SKM-1 (cell line): ENCODE measurements at regions not wholly inside any gene's neighbourhood (a gene's known extent, or its start where the extent isn't known, plus 50 kb on each side); places are given as distances from the start of the nearest gene placed in this dataset.

Experiments
- DNase-seq: peaks from one replicate; lab custom pipeline; 2025; ENCODE audit not compliant: unreplicated experiment; lab: John Stamatoyannopoulos, UW

GRCh38 chr1:36743286-36744005, 260.7 kb upstream of the CSF3R start:
- no peak for DNase-seq

- DNase-seq, result no peak
These were observed 258.4 kb upstream of the CSF3R start for GRCh38 chr1:36741066-36741465.

- no peak for DNase-seq
These were observed 257.7 kb upstream of the CSF3R start for GRCh38 chr1:36740446-36740845.

DNA sequence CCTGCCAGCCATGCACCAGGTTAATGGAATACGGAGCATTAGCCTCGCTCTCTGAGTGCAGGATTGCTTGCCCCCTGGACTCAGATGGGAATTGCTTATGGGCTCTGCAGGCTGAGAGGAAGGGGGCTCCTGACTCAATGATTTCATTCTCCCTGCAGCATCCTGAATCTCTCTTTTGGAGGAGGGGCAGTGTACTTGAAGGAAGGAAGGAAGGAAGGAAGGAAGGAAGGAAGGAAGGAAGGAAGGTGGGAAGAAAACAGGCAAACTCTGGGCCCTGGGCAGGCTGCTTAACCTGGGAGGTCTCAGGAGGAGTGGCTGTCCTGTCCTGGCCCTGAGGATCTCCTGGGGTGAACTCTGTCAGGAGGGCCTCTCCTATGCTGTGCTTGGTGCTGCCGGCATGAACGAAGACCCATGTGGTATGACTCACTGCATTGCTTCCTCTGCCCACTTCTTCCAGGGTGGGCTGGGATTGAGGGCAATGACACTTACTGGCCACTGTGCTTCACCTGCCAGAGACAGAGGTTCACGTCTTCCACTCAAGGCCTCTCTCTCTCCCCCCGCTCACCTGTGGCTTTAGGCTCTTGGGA, 257.1 kb upstream of the CSF3R start:
- DNase-seq, result no peak

- DNase-seq, result no peak
These were observed 255.5 kb upstream of the CSF3R start for GRCh38 chr1:36738245-36738644.

DNA sequence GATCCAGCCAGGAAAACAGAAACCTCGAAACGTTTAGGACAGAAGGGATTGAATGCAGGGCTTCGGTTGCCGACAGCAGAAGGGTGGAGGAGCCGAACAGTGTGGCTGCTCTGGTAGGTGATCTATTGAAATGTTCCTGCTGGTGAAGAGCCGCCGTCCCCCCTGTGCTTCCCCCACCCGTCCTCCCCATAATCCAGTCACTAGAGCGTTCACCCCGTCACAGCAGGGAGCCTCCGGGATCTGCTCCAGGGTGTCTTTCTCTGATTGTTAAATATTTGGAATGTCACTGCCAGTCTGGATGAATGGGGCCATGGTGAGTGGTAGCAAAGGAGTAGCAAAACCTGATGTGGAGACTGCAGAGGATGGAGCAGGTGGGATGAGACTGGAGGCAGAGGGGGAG, 255.1 kb upstream of the CSF3R start:
- no peak for DNase-seq

GRCh38 chr1:36737038-36737555, 254.4 kb upstream of the CSF3R start:
- no peak for DNase-seq

- DNase-seq, result no peak
These were observed 253.4 kb upstream of the CSF3R start for GRCh38 chr1:36735939-36736730.

DNA sequence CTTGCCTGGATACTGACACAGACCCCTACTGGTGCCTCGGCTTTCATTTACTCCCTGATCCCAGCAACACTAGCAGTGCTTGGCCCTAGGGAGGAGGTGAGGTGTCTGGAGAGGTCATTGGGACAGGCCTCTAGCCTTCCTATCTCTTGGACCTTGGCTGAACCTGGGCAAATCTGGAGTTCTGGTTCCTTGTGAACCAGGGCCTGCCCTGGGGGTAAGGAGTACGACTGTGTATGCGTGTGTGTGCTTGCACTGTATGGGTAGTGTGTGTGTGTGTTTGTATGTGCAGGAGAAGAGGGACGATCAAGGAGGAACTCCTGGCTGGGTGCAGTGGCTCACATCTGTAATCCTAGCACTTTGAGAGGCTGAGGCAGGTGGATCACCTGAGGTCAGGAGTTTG, 252.7 kb upstream of the CSF3R start:
- DNase-seq, result no peak

GRCh38 chr1:36734356-36734755, 251.6 kb upstream of the CSF3R start:
- DNase-seq, result no peak

DNA sequence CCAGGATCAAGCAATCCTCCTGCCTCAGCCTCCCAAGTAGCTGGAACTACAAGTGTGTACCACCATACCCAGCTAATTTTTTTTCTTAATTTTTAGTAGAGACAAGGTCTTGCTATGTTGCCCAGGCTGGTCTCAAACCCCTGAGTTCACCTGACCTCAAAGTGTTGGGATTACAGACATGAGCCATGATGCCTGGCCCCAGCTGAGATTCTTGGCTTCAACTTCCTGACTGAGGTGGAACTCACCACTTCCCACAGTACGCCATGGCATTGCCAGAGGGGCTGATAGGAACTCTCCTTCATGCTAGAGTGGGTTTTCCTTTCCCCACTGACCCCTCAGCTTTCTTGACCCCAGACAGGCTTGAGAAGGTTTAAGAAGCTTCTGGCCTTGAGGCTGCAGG, 251.0 kb upstream of the CSF3R start:
- no peak for DNase-seq

DNA sequence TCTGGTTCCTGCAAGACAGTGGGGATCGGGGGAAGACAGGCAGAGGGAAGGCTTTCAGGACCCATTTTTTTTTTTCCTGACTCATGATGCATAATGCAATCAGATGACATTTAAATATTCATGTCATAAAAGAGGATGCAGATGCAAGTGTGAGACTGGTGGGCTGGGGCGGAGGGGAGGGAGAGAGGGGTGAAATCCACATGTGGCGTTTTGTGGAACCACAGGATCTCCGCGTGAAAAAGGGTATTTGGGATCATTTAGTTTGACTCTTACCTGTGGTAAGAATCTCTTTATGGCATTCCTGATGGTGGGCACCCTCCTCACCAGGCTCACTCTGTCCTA, 249.3 kb upstream of the CSF3R start:
- no peak for DNase-seq

DNA sequence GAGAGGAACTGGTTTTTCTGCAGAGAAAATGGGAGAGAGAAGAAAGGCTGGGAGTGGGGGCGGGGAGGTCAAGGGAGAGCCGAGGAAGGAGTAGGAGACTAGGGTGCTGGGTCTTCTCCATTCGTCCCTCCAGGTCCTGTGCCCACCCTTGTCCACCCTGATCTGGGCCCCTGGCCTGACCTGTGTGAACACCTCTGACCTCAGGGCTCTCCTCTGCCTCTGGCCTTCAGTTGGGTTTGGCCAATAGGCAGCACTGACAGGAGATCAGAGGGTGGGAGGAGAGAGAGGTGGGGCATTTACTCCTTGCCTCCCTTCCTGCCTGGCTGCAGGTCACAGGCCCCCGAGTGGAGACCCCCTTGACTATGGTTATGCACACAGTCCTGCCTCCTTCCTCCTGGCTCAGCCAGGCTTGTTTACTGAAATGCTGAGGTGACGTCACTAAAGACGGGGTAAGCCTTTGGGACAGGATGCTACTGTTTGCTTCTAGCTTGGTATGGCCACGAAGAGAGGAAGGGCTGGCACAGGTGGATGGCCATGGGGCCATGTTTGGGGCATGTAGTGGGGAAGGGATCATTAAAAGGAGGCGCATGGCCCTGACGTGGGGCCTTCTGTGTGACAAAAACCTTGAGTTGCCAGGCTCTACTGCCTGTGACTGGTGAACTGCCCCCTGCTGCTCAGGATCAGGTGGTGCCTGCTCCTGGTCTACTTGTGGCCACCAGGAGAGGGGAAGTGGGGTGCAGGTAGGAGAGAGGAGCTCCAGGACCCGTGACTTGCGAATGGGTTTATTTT, 248.7 kb upstream of the CSF3R start:
- DNase-seq, result no peak

DNA sequence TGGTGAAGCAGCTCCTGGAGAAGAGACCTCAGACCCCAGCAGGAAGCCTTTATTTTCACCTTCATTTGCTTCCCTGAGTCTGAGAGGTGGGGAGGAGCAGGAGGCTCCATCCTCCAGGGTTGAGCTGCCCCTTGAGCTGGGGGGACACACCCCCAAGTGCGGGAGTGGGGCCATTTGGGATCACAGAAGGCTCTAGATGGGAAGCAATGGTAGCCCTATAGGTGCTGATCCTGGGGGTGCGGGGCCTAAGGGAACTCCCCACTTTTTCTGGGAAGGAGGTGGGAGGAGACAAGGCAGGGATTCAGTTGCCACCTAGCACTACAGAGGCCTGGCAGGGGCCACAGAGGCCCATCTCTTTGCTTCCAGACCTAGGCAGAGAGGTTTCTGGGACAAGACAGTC, 247.9 kb upstream of the CSF3R start:
- no peak for DNase-seq

GRCh38 chr1:36729716-36730510, 247.2 kb upstream of the CSF3R start:
- DNase-seq, result no peak

GRCh38 chr1:36729289-36729688, 246.6 kb upstream of the CSF3R start:
- no peak for DNase-seq

- DNase-seq, result no peak
These were observed 246.1 kb upstream of the CSF3R start for GRCh38 chr1:36728846-36729245.

DNA sequence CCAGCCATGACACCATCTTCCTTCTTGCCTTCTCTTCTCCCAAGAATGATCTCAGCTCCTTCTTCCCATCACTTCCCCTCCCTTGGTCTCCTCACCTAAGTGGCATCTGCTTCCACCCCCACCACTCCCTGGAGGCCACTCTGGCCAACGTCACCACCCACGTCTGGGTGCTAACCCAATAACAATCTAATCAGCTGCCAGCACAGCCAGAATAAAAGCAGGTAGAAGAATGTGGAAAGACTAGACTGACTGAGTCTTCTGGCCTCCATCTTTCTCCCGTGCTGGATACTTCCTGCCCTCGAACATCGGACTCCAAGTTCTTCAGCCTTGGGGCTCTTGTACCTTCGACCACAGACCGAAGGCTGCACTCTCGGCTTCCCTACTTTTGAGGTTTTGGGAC, 245.3 kb upstream of the CSF3R start:
- DNase-seq, result no peak

DNA sequence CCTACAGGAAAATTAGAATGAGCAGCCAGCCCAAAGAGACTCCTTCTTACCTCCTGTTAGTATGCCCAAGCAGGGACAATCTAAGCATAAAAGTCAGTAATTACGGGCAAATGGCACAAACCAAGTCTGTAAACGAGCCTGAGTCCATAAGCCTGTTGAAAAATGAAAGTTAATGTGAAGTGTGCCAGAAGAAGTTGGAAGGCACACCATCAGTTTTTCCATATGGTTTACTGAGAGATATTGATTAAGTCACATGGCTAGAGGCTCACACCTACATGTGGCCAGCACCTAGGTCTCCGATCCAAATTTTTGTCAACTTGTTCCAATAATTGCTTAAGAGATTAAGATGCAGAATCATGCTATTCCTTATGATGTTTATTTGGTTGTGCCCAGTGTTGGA, 242.4 kb upstream of the CSF3R start:
- DNase-seq, result no peak

- no peak for DNase-seq
These were observed 241.1 kb upstream of the CSF3R start for GRCh38 chr1:36723813-36724212.

GRCh38 chr1:36722871-36723270, 240.2 kb upstream of the CSF3R start:
- DNase-seq, result no peak
